KOPT-K1 (cell line): ENCODE measurements at regions not wholly inside any gene's neighbourhood (a gene's known extent, or its start where the extent isn't known, plus 50 kb on each side); places are given as distances from the start of the nearest gene placed in this dataset.

Experiments used
- H3K27ac ChIP-seq: fragments of 200-600 bp; sonication (generic); 2 replicates; pipeline ENCODE4 v1.5.1; 2016; ENCODE audit warnings: antibody characterized with exemption, mild to moderate bottlenecking, low read depth, low read length; ENCODE audit not compliant: poor library complexity, severe bottlenecking
- H3K36me3 ChIP-seq: fragments of 200-600 bp; sonication (generic); 2 replicates; pipeline ENCODE4 v1.5.1; 2017; ENCODE audit warnings: antibody characterized with exemption, mild to moderate bottlenecking, low read length, moderate library complexity; ENCODE audit not compliant: insufficient read depth
- H3K9me3 ChIP-seq: fragments of 200-600 bp; sonication (generic); 2 replicates; pipeline ENCODE4 v1.5.1; 2017; ENCODE audit warnings: antibody characterized with exemption, low read length, mild to moderate bottlenecking; ENCODE audit not compliant: insufficient read depth, poor library complexity, severe bottlenecking

DNA sequence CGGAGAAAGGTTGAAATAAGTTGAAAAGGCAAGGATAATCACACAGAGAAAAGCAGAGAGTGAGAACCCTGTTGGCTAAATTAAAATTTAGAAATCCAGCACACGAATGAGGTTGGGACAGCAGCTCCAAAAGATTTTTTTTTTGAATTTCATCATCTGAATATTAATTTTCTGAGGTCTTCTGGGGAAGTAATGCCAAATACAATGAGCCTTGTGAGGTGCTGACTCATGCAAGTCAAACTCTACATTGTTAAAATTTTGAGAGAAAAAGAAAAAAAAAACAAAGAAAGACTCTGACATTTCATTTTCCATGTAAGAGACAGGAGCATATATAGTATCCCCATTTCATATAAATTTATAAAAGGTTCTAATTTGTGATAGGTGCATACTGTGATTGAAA, 614.2 kb upstream of the CDH2 start:
- H3K9me3 ChIP-seq: no peaks in the 10 kb centered on the region

DNA sequence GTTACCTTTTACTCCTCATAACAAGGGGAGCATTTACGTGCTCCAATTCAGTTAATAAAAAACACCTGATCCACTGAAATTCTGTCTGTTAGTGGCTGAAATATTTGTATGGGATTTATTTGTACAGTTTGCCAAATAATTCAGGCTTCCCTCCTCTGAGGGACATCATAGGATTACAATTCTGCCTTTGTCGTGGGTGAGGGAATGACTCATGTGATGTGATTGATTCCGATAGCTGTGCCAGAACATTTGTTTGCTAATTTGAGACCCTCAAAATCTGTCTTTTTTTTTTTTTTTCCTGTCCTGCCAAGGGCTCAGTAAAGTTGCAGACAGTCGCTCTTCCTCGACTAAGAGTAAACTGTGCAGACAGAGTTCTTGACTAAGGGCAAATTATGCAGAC, 612.6 kb upstream of the CDH2 start:
- Histone ChIP-seq H3K9me3 (no peaks in the 10 kb centered on the region), H3K27ac (no peak overlapping the region), H3K36me3 (no peaks in the 10 kb centered on the region)

More for the DNA sequence above, 614.2 kb upstream of the CDH2 start:
- Histone ChIP-seq H3K36me3 (no peaks in the 10 kb centered on the region), H3K27ac (no peak overlapping the region)

DNA sequence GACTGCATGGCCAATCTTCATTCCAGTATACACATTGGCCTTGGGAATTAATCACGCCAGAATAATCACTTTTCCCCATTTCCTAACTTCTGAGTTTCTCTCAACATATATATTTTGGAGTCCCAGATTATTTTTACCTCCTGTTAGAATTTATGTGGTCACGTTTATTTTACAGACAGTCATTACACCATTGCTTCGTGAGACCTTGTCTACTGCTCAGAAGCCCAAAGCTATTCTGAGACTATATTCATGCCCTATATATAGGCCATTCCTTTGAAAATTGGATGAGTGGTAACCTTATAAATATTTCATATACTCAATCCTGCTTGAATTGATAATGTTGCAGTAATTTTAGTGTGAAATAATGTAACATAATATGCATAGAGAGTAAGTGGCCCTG, 610.0 kb upstream of the CDH2 start:
- no peaks in the 10 kb centered on the region for H3K36me3 ChIP-seq
- no peaks in the 10 kb centered on the region for H3K9me3 ChIP-seq
- no peak overlapping the region for H3K27ac ChIP-seq

DNA sequence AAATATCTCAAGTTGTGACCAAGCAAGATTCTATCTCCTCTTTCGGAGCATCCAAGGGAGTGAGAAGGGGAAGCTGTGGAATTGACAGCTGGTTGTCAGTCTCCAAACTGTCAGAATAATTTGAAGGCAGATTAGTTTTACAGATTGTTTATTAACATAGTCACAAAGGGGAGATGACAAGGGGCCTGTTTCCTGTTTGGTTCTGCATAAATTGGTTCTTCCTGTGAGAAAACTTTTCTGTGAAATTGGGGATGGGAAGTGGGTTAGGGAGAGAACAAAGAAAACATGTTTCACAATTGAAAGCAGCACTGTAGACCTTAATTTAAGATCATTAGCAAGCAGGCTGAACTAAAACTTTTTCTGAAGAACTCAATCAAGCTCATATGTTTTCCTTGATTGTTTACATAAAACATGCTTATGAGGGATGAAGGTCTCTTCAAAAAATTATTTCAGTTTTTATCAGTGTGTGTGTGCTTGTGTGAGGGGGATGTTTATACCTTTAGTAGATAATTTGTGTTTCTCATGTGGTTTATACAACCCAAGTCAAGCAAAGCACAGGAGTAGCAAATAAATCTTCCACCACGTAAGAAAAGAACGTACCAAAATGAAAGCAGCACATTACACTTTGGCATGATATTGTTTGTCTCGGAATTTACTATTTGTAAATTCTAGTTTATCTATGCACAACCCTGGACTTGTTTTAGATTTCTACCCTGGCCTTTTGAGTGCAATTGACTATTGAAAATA, 604.9 kb upstream of the CDH2 start:
- Histone ChIP-seq H3K27ac (peak overlapping the region; percentile 77), H3K36me3 (no peaks in the 10 kb centered on the region), H3K9me3 (no peaks in the 10 kb centered on the region)

DNA sequence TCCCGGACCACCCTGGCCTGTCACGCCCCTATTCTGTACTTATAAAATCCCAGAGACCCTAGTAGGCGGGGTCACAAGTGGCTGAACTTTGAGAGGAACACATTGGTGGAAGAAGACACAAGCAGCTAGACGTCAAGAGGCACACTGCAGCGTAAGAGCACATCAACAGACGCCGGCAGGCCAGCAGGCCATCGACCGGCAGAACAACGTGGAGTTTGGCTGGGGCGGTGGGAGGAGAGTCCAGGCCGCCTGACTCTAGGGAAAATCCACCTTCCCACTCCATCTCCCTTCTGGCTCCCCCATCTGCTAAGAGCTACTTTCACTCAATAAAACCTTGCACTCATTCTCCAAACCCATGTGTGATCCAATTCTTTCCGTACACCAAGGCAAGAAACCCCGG, 601.8 kb upstream of the CDH2 start:
- no peaks in the 10 kb centered on the region for H3K9me3 ChIP-seq
- H3K27ac ChIP-seq: no peak overlapping the region
- H3K36me3 ChIP-seq: no peaks in the 10 kb centered on the region

DNA sequence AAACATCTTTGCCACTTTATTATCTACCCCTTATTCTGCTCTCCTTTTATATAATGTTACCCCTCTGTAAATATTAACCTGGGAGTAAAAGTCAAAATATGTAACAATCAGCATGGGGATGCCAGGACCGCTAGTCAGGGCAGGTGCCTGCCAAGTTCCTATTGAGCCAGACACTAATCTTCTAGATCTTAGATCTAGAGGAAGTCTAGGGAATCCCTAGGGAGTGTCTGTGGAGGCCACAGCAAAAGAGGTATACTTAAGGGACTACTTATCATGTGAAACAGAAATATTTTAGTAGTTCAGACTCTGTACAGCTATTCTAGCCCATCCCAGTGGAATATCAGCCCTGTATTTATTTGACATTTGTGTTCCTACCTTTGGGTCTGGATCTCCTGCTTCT, 600.8 kb upstream of the CDH2 start:
- Histone ChIP-seq H3K9me3 (no peaks in the 10 kb centered on the region), H3K27ac (no peak overlapping the region), H3K36me3 (no peaks in the 10 kb centered on the region)

DNA sequence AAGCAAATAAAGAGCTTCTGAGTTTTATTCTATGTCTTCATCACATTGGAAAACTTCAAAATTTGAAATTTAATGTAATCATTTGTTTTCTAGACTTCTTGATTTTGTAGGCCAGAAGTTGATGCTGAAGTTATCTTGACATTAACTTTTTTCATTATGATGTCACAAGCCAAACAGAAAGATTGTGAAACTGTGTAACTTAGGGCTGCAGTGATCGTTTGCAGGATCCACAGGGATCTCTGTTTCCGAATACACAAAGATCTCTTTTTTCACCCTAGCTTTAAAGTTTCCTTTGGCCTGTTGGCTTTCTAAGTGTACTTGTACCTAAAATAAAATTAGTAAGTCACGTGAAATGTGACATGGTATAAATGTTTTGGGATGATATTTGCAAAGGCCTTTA, 594.9 kb upstream of the CDH2 start:
- no peaks in the 10 kb centered on the region for H3K36me3 ChIP-seq
- no peaks in the 10 kb centered on the region for H3K9me3 ChIP-seq
- peak overlapping the region; percentile 50 for H3K27ac ChIP-seq

DNA sequence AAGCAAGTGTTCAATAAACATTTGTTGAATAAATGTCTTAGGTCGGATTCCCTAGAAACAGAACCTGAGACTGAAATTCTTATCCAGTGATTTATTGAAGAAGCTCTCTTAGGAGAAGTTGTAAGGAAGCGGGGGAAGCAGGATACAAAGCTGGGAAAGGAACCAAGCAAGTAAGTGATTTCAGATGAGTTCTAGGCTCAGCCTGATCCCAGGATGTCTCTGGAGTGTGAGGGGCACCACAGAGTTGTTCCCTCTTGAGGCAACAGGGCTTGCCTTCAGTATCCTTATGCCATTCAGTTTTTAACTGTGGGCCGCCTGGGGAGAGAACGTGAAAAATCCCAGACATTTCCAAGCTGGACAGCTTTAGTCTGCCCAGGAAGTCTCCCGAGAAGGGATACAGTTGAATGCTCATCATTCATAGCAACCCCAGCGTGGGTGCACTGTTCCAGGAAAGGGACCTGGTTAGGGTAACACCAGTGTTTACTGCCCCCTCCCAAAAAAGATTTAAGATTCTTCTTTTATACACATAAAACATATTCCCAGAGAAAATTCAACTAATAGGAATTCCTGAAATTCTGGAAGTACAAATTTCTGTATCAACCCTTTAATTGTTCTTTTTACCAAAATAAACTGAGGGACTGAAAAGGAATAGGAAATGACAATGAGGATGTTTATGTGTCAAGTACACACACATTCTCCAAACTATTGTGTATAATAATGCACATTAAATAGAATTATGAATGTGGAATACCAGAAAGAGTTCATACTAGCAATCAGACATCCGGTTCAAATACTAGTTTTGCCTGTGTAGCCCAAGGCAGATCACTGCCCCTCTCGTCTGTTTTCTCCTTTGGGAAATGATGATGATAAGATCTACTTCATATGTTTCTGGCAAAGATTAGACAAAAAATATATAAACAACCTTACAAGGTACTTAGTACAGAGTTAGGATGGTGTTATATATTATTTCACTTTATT, 592.1 kb upstream of the CDH2 start:
- Histone ChIP-seq H3K9me3 (no peaks in the 10 kb centered on the region), H3K27ac (no peak overlapping the region), H3K36me3 (no peaks in the 10 kb centered on the region)

DNA sequence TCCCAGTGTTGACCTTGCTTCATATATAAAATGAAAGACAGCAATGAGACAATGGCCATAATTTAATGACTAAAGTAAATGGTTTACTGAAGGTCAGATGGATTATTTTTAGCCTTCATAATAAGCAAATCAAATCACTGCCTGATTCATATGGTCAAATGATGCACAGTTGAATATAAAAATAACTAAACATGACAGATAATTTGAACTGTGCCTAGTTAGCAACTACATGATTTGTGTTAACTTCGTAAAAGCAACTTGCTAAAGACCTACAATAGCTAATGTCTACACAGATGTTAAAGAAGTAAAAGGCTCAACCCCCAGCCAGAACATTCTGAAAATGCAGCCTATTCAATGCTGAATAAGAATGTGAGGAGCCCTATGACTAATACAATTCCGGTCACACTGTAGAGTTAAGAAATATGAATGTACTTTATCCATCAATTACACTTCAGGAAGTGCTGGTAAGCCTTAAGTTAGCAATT, 590.8 kb upstream of the CDH2 start:
- no peak overlapping the region for H3K27ac ChIP-seq
- H3K9me3 ChIP-seq: no peaks in the 10 kb centered on the region
- H3K36me3 ChIP-seq: no peaks in the 10 kb centered on the region

DNA sequence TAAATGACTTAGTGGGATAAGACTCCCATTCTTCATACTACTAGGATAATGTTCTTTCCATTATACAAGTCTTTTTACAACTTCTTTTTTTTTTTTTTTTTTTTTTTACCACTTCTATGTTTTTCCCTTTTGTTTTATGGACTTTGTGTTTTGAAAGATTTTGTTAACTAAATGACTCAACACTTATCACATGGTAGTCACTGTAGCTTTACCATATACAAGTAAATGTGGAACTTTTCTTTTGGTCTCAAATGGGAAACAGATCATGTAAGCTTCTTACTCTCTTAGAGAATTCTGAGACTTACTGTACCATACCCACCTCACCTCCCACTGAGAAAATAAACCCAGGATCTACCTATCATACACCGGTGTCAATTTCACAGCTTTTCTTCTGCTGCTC, 590.3 kb upstream of the CDH2 start:
- no peak overlapping the region for H3K27ac ChIP-seq
- H3K9me3 ChIP-seq: no peaks in the 10 kb centered on the region
- H3K36me3 ChIP-seq: no peaks in the 10 kb centered on the region

DNA sequence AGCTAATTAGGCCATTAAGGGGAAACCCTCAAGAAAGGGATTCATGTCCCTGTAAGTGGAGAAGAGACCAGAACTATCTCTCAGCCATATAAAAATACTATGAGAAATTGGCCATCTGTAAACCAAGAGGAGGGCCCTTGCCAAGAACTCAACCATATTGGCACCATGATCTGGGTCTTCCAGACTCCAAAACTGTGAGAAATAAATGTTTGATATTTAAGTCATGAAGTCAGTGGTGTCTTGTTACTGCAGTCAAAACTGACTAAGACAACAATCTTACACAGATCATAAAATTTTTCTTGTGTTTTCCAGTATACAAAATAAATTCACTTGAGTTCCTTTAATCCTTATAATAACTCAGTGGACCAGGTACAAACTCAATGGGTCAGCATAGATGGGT, 589.8 kb upstream of the CDH2 start:
- Histone ChIP-seq H3K9me3 (no peaks in the 10 kb centered on the region), H3K36me3 (no peaks in the 10 kb centered on the region), H3K27ac (no peak overlapping the region)

DNA sequence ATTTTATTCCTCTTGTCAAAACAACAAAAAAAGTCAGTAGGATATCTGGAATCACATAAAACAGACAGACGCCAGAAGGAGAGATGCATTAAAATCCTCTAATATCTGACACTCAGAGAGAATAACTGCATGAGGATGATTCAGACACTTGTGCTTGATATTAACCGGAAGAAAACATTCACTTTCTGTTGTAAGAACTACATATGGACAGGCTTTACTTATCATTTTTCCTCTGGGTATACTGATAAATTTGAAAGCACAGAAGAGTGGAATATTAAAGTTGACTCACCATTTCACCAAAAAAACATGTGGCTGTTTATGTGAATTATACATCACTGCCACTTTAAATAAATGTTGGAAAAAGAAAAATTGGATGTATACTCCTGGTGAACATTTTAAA, 589.1 kb upstream of the CDH2 start:
- Histone ChIP-seq H3K27ac (no peak overlapping the region), H3K36me3 (no peaks in the 10 kb centered on the region)

DNA sequence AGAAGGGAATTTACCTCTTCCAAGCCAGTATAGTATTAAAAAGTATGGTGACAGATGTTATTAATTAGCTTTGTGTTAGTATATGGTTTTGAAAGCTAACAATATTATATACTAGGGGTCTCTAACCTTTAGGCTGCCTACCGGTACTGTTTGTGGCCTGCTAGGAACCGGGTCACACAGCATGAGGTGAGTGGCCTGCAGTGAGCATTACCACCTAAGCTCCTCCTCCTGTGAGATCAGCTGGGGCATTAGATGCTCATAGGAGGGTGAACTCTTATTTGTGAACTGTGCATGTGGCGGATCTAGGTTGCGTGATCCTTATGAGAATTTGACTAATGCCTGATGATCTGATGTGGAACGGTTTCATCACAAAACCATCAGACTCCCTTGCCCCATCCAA, 583.4 kb upstream of the CDH2 start:
- Histone ChIP-seq H3K27ac (no peak overlapping the region), H3K9me3 (no peaks in the 10 kb centered on the region), H3K36me3 (no peaks in the 10 kb centered on the region)

More for the DNA sequence above, 589.1 kb upstream of the CDH2 start:
- H3K9me3 ChIP-seq: no peaks in the 10 kb centered on the region

DNA sequence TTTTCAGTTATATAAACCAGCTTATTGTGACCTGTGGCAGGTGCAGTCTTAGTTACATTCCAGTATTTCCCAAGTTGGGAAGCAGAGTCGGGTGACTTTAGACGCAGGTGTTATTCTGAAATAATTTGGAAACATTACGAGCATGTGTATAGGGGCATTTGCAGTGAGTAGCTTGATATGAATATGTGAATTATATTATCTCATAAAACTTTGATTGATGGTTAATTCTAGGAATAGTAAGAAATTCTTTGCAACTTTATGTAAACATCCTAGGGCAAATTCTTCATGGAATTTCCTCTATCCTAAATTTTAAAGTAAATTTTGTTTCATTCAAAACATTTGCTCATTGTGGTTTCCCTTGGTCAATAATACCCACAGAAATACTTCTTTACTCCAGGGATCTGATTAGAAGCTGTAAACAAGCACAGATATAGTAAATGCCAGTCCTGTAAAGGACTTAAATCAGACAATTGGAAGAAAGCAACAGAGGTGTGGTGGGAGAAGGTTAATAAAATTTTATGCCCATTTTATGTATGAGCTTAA, 580.6 kb upstream of the CDH2 start:
- H3K36me3 ChIP-seq: no peaks in the 10 kb centered on the region
- H3K27ac ChIP-seq: no peak overlapping the region
- no peaks in the 10 kb centered on the region for H3K9me3 ChIP-seq

DNA sequence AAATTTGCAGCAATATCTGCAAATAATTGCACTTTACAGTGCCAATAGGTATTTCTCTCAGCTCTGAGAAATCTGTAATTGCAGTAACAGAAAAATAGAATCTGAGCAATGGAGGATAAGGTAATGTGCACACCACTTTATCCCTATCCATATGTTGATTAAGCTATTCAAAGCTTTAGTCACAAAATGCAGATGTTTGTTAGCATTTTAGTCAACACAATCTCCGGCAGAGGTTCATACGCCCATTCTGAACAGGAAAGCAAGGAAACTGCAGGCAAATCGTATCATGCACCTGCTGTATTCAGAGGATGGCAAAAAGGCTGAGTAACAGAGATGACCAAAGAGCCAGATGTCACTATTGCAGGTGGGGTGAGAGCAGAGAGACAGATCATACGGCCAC, 566.2 kb upstream of the CDH2 start:
- Histone ChIP-seq H3K27ac (no peak overlapping the region), H3K36me3 (no peaks in the 10 kb centered on the region), H3K9me3 (no peaks in the 10 kb centered on the region)
